ENCODE measurements at regions not wholly inside any gene's neighbourhood (a gene's known extent, or its start where the extent isn't known, plus 50 kb on each side); places are given as distances from the start of the nearest gene placed in this dataset.

DNA sequence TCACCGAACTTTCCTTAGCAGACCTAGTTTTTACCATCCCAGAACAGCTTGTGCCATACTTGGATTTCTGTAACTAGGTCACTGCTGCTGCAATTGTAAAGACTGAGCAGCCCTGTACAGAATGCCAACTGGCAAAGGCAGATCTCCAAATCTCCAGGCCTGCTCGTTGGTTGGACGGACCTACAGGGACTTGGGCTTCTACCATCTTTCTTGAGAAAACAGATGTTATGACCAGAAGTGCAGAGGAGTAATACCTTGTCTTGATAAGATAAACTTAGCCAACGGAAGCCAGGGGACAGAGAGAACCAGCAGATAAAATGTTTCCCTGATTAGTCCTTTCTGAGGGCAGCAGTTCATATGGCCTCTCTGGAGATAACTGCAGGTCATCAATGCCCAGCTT lies 304.1 kb downstream of the RFPL4B start:
- TF ChIP-seq CTCF (IDR thresholded peaks at IDR 0.05; ENCODE audit: insufficient read depth, low read length): no peak
- TF ChIP-seq POLR2AphosphoS5 (IDR thresholded peaks at IDR 0.05; ENCODE audit: low read depth): no peak
